Esophagus (tissue), 2 donors: ENCODE measurements at regions not wholly inside any gene's neighbourhood (a gene's known extent, or its start where the extent isn't known, plus 50 kb on each side); places are given as distances from the start of the nearest gene placed in this dataset.
"Not testable (repeated sequence)": the region's sequence is repeated elsewhere in the genome, so short reads cannot be mapped to it uniquely, and the experiment has no call there.

Experiments
- H3K27ac ChIP-seq, 2 donors: one replicate each; pipeline ENCODE4 v1.5.1; 2013; ENCODE audit warnings: low read depth in 2 of 2, mild to moderate bottlenecking in 2 of 2, inconsistent platforms in 1 of 2, low read length in 1 of 2, moderate library complexity in 1 of 2
- H3K27me3 ChIP-seq, 2 donors: one replicate each; pipeline ENCODE4 v1.6.1; 2013; ENCODE audit warnings: low read length in 2 of 2, control low read depth in 1 of 2, mild to moderate bottlenecking in 1 of 2; ENCODE audit not compliant: insufficient read depth in 2 of 2, control insufficient read depth in 1 of 2
- H3K36me3 ChIP-seq, 2 donors: one replicate each; pipeline ENCODE4 v1.6.1; 2013; ENCODE audit warnings: low read length in 1 of 2; ENCODE audit not compliant: control insufficient read depth in 2 of 2, insufficient read depth in 2 of 2
- H3K4me1 ChIP-seq, 2 donors: one replicate each; pipeline ENCODE4 v1.6.1; 2013; ENCODE audit warnings: low read length in 1 of 2; ENCODE audit not compliant: control insufficient read depth in 2 of 2, insufficient read depth in 2 of 2
- H3K4me3 ChIP-seq, 2 donors: one replicate each; pipeline ENCODE4 v1.5.1; 2013; ENCODE audit warnings: low read length in 2 of 2, mild to moderate bottlenecking in 2 of 2, low read depth in 1 of 2, moderate library complexity in 1 of 2
- H3K9me3 ChIP-seq, 2 donors: one replicate each; pipeline ENCODE4 v1.6.1; 2013; ENCODE audit warnings: mild to moderate bottlenecking in 2 of 2, low read depth in 1 of 2, low read length in 1 of 2, moderate library complexity in 1 of 2; ENCODE audit not compliant: control insufficient read depth in 2 of 2, insufficient read depth in 1 of 2
- WGBS, 2 donors: extraction: QIAGEN DNeasy Blood & Tissue Kit; methylation state at CpG; one replicate each; pipeline ENCODE4 v1.1.7; 2013; 5-methylcytosine and 5-hydroxymethylcytosine counted together
- donor health status: healthy with polysubstance abuse.
- donor health status: Bipolar disorder and iron deficiency.

GRCh38 chr1:164433141-164433817, 125.7 kb upstream of the PBX1 start:
- Histone ChIP-seq H3K27ac (no peak overlapping the region), H3K4me1 (no peaks in the 10 kb centered on the region), H3K36me3 (no peaks in the 10 kb centered on the region), H3K27me3 (peaks cover 0 to 2% of the 10 kb centered on the region in 2 donors), H3K9me3 (no peaks in the 10 kb centered on the region), H3K4me3 (no peak overlapping the region)
- WGBS, 2 donors = 67 to 72% methylated on average over 3 of the region's 3 CpGs

- WGBS, 2 donors = 31 to 37% methylated on average over 1 of the region's 1 CpG
- H3K27ac ChIP-seq = no peak overlapping the region
- H3K4me1 ChIP-seq = no peaks in the 10 kb centered on the region
- H3K36me3 ChIP-seq = no peaks in the 10 kb centered on the region
- no peaks in the 10 kb centered on the region for H3K9me3 ChIP-seq
- peaks cover 0 to 2% of the 10 kb centered on the region in 2 donors for H3K27me3 ChIP-seq
- no peak overlapping the region for H3K4me3 ChIP-seq
These were observed 125.2 kb upstream of the PBX1 start for GRCh38 chr1:164433818-164434170.

DNA sequence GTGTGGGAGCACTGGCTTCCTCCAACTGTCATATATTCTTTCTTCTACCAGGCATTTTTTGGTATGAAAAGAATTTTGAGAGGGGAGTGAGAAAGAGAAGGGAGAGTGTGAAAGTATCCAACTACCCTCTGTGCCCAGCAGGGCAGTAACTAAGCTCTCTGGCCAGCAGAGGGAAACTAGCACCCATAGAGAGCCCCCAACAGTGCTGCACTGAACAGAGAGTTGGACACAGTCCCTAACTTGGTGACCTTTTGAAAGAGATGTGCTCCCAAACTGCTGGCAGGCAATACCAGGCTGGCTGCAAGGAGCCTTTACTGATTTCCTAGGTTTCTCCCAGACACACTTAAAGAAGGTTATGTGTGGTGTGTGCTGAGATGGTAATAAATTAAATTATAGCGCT, 118.8 kb upstream of the PBX1 start:
- H3K36me3 ChIP-seq = no peaks in the 10 kb centered on the region
- no peak overlapping the region for H3K27ac ChIP-seq
- H3K9me3 ChIP-seq = no peaks in the 10 kb centered on the region
- no peaks in the 10 kb centered on the region for H3K27me3 ChIP-seq
- no peak overlapping the region for H3K4me3 ChIP-seq
- 89 to 93% methylated on average over 1 of the region's 1 CpG for WGBS, 2 donors
- no peaks in the 10 kb centered on the region for H3K4me1 ChIP-seq

- Histone ChIP-seq H3K27ac (no peak overlapping the region), H3K4me1 (no peaks in the 10 kb centered on the region), H3K4me3 (no peak overlapping the region), H3K36me3 (no peaks in the 10 kb centered on the region), H3K9me3 (no peaks in the 10 kb centered on the region), H3K27me3 (no peaks in the 10 kb centered on the region)
- 91% methylated on average over 1 of the region's 1 CpG for whole genome bisulfite sequencing, 2 donors
These were observed 115.8 kb upstream of the PBX1 start for GRCh38 chr1:164443166-164443565.

DNA sequence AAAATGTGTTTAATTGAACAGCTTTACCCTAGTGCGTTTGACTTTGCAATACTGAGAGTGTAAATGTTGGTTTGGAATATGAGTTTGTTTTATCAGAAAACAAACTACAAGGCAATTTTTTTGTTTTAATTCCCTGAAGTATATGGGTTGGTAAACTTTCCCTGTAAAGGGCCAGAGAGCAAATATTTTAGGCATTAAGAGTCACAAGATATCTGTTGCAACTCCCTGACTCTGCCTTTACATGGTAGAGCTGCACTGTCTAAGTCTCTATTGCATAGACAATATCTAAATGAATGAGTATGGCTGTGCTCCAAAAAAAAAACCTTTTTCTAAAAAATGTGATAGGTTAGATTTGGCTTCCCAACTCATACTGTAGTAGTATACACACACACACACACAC, 115.1 kb upstream of the PBX1 start:
- no peak overlapping the region for H3K4me3 ChIP-seq
- no peaks in the 10 kb centered on the region for H3K9me3 ChIP-seq
- H3K36me3 ChIP-seq = no peaks in the 10 kb centered on the region
- no peak overlapping the region for H3K27ac ChIP-seq
- H3K27me3 ChIP-seq = no peaks in the 10 kb centered on the region
- no peaks in the 10 kb centered on the region for H3K4me1 ChIP-seq
- WGBS, 2 donors = 86 to 89% methylated on average over 1 of the region's 1 CpG

DNA sequence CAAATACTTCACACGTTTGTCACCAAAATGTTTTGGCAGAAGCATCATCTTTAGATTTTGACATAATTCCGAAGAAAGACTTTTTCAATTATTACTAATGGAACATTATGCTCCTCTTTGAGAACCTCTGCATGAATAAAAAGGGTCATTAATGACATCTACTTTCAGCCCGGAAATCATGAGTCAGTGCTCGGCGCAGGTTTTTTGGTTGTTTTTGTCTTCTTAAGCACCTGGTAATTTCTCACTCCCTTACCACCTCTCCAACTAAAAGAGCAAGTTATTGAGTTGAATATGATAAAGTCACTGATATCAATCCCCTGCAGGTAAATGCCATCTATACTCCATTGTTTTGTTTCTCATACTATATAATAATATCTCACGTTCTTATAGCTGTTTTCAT, 113.0 kb upstream of the PBX1 start:
- Histone ChIP-seq H3K9me3 (no peaks in the 10 kb centered on the region), H3K36me3 (no peaks in the 10 kb centered on the region), H3K4me1 (no peaks in the 10 kb centered on the region), H3K4me3 (no peak overlapping the region), H3K27me3 (no peaks in the 10 kb centered on the region), H3K27ac (no peak overlapping the region)
- 87 to 90% methylated on average over 6 of the region's 6 CpGs for WGBS, 2 donors

GRCh38 chr1:164452549-164452948, 106.4 kb upstream of the PBX1 start:
- no peaks in the 10 kb centered on the region for H3K9me3 ChIP-seq
- no peaks in the 10 kb centered on the region for H3K27me3 ChIP-seq
- no peaks in the 10 kb centered on the region for H3K4me1 ChIP-seq
- WGBS, 2 donors = 89 to 93% methylated on average over 1 of the region's 1 CpG
- H3K4me3 ChIP-seq = no peak overlapping the region
- H3K36me3 ChIP-seq = no peaks in the 10 kb centered on the region
- H3K27ac ChIP-seq = no peak overlapping the region

DNA sequence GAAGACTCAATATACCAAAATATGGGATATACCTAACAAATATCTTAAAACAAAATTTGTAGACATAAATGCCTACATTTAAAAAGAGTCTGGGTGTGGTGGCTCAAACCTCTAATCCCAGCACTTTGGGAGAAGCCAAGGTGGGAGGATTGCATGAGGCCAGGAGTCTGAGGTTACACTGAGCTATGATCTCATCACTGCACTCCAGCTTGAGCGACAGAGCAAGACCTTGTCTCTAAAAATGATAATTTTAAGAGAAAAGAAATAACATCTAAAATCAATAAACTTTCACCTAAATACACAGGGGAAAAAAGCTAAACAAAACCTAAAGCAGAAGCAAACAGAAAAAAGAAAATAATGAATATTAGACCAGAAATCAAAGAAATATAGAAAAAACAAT, 102.7 kb upstream of the PBX1 start:
- Histone ChIP-seq H3K4me3 (no peak overlapping the region), H3K27me3 (no peaks in the 10 kb centered on the region), H3K27ac (no peak overlapping the region), H3K4me1 (no peaks in the 10 kb centered on the region), H3K9me3 (no peaks in the 10 kb centered on the region), H3K36me3 (no peaks in the 10 kb centered on the region)
- WGBS, 2 donors = 67 to 83% methylated on average over 1 of the region's 1 CpG

GRCh38 chr1:164459176-164459575, 99.8 kb upstream of the PBX1 start:
- not testable (repeated sequence) for H3K4me3 ChIP-seq, H3K9me3 ChIP-seq, H3K36me3 ChIP-seq, H3K27ac ChIP-seq, H3K4me1 ChIP-seq, H3K27me3 ChIP-seq
- 95 to 96% methylated on average over 25 of the region's 25 CpGs for WGBS, 2 donors

- Histone ChIP-seq H3K27ac (no peak overlapping the region), H3K27me3 (no peaks in the 10 kb centered on the region), H3K9me3 (no peaks in the 10 kb centered on the region), H3K4me1 (no peaks in the 10 kb centered on the region), H3K36me3 (no peaks in the 10 kb centered on the region), H3K4me3 (no peak overlapping the region)
- 91 to 92% methylated on average over 5 of the region's 5 CpGs for WGBS, 2 donors
These were observed 93.0 kb upstream of the PBX1 start for GRCh38 chr1:164466001-164466421.
